ENCODE measurements at regions not wholly inside any gene's neighbourhood (a gene's known extent, or its start where the extent isn't known, plus 50 kb on each side); places are given as distances from the start of the nearest gene placed in this dataset.

DNA sequence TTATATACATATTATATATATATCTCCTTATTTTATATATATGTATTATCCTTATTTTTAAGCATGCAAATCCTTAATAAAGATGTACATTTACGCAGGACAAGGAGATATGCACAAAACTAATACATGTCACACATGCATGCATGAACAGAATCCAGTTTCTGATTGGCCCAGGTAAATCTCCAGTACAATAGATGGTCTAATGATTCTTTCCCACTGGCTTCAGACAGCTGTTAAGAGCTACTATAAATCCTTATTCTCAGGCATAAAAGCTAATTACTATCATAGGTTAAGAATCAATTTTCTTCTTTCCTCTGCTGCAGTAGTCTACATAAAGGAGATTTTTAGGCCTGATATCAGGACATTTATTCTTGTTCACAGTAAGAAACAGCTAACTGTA is 689.8 kb downstream of the KCTD8 start:
- TF ChIP-seq, protein P1, sequence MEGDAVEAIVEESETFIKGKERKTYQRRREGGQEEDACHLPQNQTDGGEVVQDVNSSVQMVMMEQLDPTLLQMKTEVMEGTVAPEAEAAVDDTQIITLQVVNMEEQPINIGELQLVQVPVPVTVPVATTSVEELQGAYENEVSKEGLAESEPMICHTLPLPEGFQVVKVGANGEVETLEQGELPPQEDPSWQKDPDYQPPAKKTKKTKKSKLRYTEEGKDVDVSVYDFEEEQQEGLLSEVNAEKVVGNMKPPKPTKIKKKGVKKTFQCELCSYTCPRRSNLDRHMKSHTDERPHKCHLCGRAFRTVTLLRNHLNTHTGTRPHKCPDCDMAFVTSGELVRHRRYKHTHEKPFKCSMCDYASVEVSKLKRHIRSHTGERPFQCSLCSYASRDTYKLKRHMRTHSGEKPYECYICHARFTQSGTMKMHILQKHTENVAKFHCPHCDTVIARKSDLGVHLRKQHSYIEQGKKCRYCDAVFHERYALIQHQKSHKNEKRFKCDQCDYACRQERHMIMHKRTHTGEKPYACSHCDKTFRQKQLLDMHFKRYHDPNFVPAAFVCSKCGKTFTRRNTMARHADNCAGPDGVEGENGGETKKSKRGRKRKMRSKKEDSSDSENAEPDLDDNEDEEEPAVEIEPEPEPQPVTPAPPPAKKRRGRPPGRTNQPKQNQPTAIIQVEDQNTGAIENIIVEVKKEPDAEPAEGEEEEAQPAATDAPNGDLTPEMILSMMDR (IDR thresholded peaks at IDR 0.05 in 8 of 11, conservative IDR thresholded peaks at IDR 0.05 in 3 of 11) = no peak
- no peak for TF ChIP-seq POLR2A (IDR thresholded peaks at IDR 0.05)
